Chondrocyte (in vitro differentiated cells): ENCODE measurements at regions not wholly inside any gene's neighbourhood (a gene's known extent, or its start where the extent isn't known, plus 50 kb on each side); places are given as distances from the start of the nearest gene placed in this dataset.
"Not testable (repeated sequence)": the region's sequence is repeated elsewhere in the genome, so short reads cannot be mapped to it uniquely, and the experiment has no call there.

Experiments used
- DNase-seq: peaks from one replicate; pipeline ENCODE4 v3.0.0; 2021; ENCODE audit warnings: mixed read lengths, low spot score
- H3K27ac Mint-ChIP-seq: one replicate; pipeline ENCODE4 v1.8.0; 2021; ENCODE audit warnings: mild to moderate bottlenecking, moderate library complexity, mixed read lengths; ENCODE audit not compliant: unreplicated experiment
- H3K27me3 Mint-ChIP-seq: 2 replicates; pipeline ENCODE4 v1.8.0; 2021; ENCODE audit warnings: low read depth, mixed read lengths
- H3K36me3 Mint-ChIP-seq: 2 replicates; pipeline ENCODE4 v1.8.0; 2021; ENCODE audit warnings: low read depth, mixed read lengths
- H3K4me1 Mint-ChIP-seq: 2 replicates; pipeline ENCODE4 v1.8.0; 2021; ENCODE audit warnings: low read depth, mild to moderate bottlenecking, mixed read lengths
- H3K4me3 Mint-ChIP-seq: one replicate; pipeline ENCODE4 v1.8.0; 2021; ENCODE audit warnings: mild to moderate bottlenecking, moderate library complexity, mixed read lengths; ENCODE audit not compliant: unreplicated experiment
- H3K9me3 Mint-ChIP-seq: 2 replicates; pipeline ENCODE4 v1.8.0; 2021; ENCODE audit warnings: low read depth, mixed read lengths
- TF ChIP-seq, protein P1 (sequence below): fragments of 200-600 bp; sonication (generic); IDR thresholded peaks from 2 replicates; pipeline ENCODE4 v1.5.0; 2021; ENCODE audit warnings: antibody characterized with exemption, mild to moderate bottlenecking, moderate library complexity

DNA sequence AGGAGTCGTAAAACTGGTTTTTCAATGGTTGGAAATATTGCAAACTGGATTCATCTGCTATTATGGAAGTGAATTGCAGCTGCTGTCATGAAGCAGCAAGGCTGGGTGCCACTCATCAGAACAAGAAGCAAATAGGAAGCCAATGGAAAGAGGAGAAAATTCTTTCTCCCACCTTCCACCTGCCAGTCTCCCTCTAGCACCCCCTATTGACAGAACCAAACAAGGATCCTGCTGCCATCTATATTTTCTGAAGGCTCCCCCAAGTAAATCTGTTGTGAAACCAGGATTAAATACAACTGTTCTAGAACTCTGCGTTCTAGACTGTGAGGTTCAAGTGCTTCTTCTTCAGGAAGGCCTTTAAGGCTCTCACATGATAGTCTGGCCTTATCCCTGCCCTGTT is 286.6 kb downstream of the AACS start:
- TF ChIP-seq, protein P1, sequence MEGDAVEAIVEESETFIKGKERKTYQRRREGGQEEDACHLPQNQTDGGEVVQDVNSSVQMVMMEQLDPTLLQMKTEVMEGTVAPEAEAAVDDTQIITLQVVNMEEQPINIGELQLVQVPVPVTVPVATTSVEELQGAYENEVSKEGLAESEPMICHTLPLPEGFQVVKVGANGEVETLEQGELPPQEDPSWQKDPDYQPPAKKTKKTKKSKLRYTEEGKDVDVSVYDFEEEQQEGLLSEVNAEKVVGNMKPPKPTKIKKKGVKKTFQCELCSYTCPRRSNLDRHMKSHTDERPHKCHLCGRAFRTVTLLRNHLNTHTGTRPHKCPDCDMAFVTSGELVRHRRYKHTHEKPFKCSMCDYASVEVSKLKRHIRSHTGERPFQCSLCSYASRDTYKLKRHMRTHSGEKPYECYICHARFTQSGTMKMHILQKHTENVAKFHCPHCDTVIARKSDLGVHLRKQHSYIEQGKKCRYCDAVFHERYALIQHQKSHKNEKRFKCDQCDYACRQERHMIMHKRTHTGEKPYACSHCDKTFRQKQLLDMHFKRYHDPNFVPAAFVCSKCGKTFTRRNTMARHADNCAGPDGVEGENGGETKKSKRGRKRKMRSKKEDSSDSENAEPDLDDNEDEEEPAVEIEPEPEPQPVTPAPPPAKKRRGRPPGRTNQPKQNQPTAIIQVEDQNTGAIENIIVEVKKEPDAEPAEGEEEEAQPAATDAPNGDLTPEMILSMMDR = no peak
- no peak overlapping the region for H3K27ac Mint-ChIP-seq
- H3K27me3 Mint-ChIP-seq = no peaks in the 10 kb centered on the region

DNA sequence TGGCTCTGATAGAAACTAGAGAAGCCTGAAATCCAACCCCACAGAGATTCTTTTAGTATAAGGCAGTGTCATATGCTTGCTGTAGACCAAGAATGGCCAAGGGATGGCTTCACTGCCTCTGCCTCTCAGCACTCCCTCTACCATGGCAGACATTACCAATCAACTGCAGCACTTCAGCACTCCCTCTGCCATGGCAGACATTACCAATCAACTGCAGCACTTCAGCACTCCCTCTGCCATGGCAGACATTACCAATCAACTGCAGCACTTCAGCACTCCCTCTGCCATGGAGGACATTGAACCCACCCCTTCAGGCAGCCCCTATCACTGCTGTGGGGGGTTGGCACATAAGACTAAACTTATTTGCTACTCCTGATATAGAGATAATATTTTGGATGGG is 287.8 kb downstream of the AACS start:
- not testable (repeated sequence) for H3K4me3 Mint-ChIP-seq, H3K9me3 Mint-ChIP-seq, H3K27me3 Mint-ChIP-seq, DNase-seq, H3K36me3 Mint-ChIP-seq, H3K4me1 Mint-ChIP-seq, H3K27ac Mint-ChIP-seq

More for the DNA sequence above, 286.6 kb downstream of the AACS start:
- no peaks in the 10 kb centered on the region for H3K4me1 Mint-ChIP-seq
- H3K4me3 Mint-ChIP-seq = no peak overlapping the region
- H3K9me3 Mint-ChIP-seq = peaks cover 6% of the 10 kb centered on the region
- DNase-seq = no peak
- no peaks in the 10 kb centered on the region for H3K36me3 Mint-ChIP-seq

DNA sequence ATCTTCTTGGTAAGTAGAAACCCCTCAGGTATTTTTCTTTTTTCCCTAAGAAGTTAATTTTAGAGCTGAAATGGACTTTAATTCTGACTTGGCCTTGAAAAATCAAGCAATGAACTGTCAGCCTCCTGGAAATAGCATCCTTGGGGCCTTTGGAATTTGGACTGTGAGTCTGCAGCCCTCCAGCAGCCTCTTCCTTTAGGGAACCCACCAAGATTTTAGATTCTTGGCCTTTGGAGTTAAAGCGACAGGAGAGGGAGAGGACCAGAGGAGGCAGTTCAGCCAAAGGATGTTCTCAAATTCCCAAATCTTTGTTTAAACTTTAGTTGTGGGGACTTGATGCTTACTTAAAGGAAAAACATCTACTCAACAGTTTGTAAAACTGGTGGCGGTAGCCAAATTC is 288.6 kb downstream of the AACS start:
- H3K36me3 Mint-ChIP-seq = no peaks in the 10 kb centered on the region

DNA sequence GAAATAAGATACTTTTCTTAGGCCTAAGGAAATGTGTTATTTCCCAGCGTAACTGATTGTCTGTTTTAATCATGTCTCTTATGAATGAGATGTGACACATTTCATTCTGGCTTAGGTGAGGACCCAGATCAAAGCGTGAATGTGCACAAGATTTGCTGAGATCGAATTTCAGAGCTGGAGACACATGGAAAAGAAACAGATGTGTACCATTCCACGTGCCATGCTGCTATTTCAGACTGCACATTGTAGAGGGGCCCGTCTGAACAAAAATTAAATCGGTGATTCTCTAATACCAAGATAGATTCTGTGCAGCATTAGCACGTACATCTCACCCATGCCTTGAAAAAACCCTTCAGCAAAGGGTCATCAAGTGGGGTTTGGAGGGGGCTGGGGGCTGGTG is 290.4 kb downstream of the AACS start:
- Mint-ChIP-seq H3K4me3 (no peak overlapping the region), H3K27me3 (no peaks in the 10 kb centered on the region), H3K9me3 (peaks cover 2% of the 10 kb centered on the region), H3K4me1 (no peaks in the 10 kb centered on the region), H3K36me3 (no peaks in the 10 kb centered on the region), H3K27ac (no peak overlapping the region)
- TF ChIP-seq, protein P1 = no peak
- DNase-seq = no peak

More for the DNA sequence above, 288.6 kb downstream of the AACS start:
- Mint-ChIP-seq H3K9me3 (peaks cover 6% of the 10 kb centered on the region), H3K4me1 (no peaks in the 10 kb centered on the region), H3K27ac (no peak overlapping the region), H3K27me3 (no peaks in the 10 kb centered on the region), H3K4me3 (no peak overlapping the region)
- TF ChIP-seq, protein P1 = no peak
- DNase-seq = no peak

DNA sequence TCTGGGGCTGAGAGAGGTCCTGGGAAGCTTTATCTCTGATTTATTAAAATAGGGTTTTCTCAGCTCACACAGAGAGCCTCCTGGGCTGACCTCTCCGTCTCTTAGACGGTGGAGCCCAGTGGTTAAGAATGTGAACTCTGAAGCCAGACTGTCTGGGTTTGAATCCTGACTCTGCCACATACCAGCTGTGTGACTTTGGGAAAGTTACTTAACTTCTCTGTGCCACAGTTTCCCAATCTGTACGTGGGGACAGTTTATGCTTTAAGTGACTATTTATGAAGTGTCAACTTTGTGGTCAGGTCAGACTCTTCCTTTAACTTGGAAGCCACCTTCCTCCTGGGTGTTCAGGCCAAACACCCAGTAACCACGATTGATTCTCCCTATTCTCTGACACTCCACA is 290.9 kb downstream of the AACS start:
- H3K27me3 Mint-ChIP-seq = no peaks in the 10 kb centered on the region
- H3K4me1 Mint-ChIP-seq = no peaks in the 10 kb centered on the region
- no peak for DNase-seq
- H3K36me3 Mint-ChIP-seq = no peaks in the 10 kb centered on the region
- TF ChIP-seq, protein P1 = no peak
- H3K27ac Mint-ChIP-seq = no peak overlapping the region
- H3K9me3 Mint-ChIP-seq = peaks cover 2% of the 10 kb centered on the region
- no peak overlapping the region for H3K4me3 Mint-ChIP-seq

DNA sequence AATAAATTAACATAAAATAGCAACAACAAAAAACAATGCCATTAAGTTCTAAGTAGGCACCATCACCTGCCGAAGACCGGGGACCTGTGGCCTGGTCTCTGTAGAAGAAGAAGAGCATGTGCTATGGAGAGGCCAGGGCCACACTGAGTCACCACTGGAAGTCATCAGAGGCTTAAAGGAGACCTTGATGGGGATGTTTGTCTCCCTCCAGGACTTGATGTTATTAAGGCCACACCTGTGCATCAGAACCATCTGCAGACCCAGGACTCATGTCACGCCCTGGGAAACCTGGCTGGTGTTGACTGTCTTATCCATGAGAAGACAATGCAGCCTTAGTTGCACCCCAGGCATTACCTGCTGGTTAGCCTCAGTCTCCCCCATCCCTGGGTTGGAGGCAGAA is 292.3 kb downstream of the AACS start:
- Mint-ChIP-seq H3K36me3 (no peaks in the 10 kb centered on the region), H3K9me3 (no peaks in the 10 kb centered on the region), H3K4me1 (no peaks in the 10 kb centered on the region)

More for the DNA sequence above, 292.3 kb downstream of the AACS start:
- Mint-ChIP-seq H3K27ac (no peak overlapping the region), H3K27me3 (no peaks in the 10 kb centered on the region), H3K4me3 (no peak overlapping the region)
- TF ChIP-seq, protein P1 = no peak
- no peak for DNase-seq
